Activated naive CD8-positive, alpha-beta T cell treated with anti-CD3 and anti-CD28 coated beads, Interleukin-2, amount 10 ng/mL, durations not matched to agents 7 days and 5 days (primary cell): ENCODE measurements at regions not wholly inside any gene's neighbourhood (a gene's known extent, or its start where the extent isn't known, plus 50 kb on each side); places are given as distances from the start of the nearest gene placed in this dataset.

Source experiments
- ATAC-seq: fragments of 150-1000 bp; cut with Tn5 transposase; one replicate; pipeline ENCODE4 v1.10.0; 2021; ENCODE audit warnings: low read depth, moderate library complexity
- POLR2A ChIA-PET: fragments of 350-600 bp; sonication (Branson Sonifier 250); formaldehyde crosslinking; loops from one replicate; lab custom pipeline; 2021; ENCODE audit warnings: antibody characterized with exemption; lab: Charles Lee
- DNase-seq: peaks from one replicate; pipeline ENCODE4 v3.0.0; 2021
- H3K27ac Mint-ChIP-seq: one replicate; pipeline ENCODE4 v1.8.0; 2022; ENCODE audit warnings: mild to moderate bottlenecking, mixed read lengths
- H3K27me3 Mint-ChIP-seq: one replicate; pipeline ENCODE4 v1.8.0; 2022; ENCODE audit warnings: mild to moderate bottlenecking, moderate library complexity, mixed read lengths
- H3K36me3 Mint-ChIP-seq: one replicate; pipeline ENCODE4 v1.8.0; 2021; ENCODE audit warnings: mild to moderate bottlenecking, mixed read lengths
- H3K4me1 Mint-ChIP-seq: one replicate; pipeline ENCODE4 v1.8.0; 2021; ENCODE audit warnings: mixed read lengths
- H3K4me3 Mint-ChIP-seq: one replicate; pipeline ENCODE4 v1.8.0; 2022; ENCODE audit warnings: mild to moderate bottlenecking, moderate library complexity, mixed read lengths
- H3K9me3 Mint-ChIP-seq: one replicate; pipeline ENCODE4 v1.8.0; 2021; ENCODE audit warnings: mixed read lengths

GRCh38 chr1:56215086-56215485 is 364.3 kb downstream of the PLPP3 start:
- Mint-ChIP-seq H3K27me3 (no peaks in the 10 kb centered on the region), H3K36me3 (no peaks in the 10 kb centered on the region), H3K4me1 (no peaks in the 10 kb centered on the region), H3K27ac (no peak overlapping the region), H3K9me3 (no peaks in the 10 kb centered on the region), H3K4me3 (no peak overlapping the region)
- POLR2A ChIA-PET: no interaction called here
- DNase-seq: no peak
- no peak for ATAC-seq

GRCh38 chr1:56213068-56213467 is 366.3 kb downstream of the PLPP3 start:
- Mint-ChIP-seq H3K4me3 (no peak overlapping the region), H3K9me3 (no peaks in the 10 kb centered on the region), H3K36me3 (no peaks in the 10 kb centered on the region), H3K4me1 (no peaks in the 10 kb centered on the region), H3K27ac (no peak overlapping the region), H3K27me3 (no peaks in the 10 kb centered on the region)
- ATAC-seq (no peak), DNase-seq (no peak)
- POLR2A ChIA-PET: no interaction called here

DNA sequence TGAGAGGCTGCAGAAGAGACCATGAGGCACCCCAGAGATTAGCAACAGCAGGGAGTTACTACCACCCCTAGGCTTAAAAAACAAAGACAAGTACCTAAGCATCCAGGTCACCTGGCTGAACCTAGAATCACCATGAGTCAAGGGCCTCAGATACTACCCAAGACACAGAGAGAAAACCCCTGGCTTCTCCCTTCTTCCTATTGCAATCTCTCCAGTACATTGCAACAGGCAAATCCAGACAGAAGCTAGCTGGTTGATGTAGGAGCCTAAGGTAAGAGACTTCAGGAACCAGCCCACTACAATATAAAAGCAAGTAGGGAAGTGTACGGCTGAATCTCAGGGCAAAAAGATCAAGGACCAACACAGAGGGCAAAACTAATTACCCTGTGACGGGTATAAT is 367.2 kb downstream of the PLPP3 start:
- POLR2A ChIA-PET: no interaction called here
- no peak for DNase-seq
- Mint-ChIP-seq H3K4me1 (no peaks in the 10 kb centered on the region), H3K36me3 (no peaks in the 10 kb centered on the region), H3K27me3 (no peaks in the 10 kb centered on the region), H3K27ac (no peak overlapping the region), H3K4me3 (no peak overlapping the region), H3K9me3 (no peaks in the 10 kb centered on the region)
- no peak for ATAC-seq

- Mint-ChIP-seq H3K9me3 (no peaks in the 10 kb centered on the region), H3K27ac (no peak overlapping the region), H3K36me3 (no peaks in the 10 kb centered on the region), H3K4me1 (no peaks in the 10 kb centered on the region), H3K4me3 (no peak overlapping the region), H3K27me3 (no peaks in the 10 kb centered on the region)
- POLR2A ChIA-PET: no interaction called here
- ATAC-seq (no peak), DNase-seq (no peak)
These were observed 373.0 kb downstream of the PLPP3 start for GRCh38 chr1:56206391-56206790.

GRCh38 chr1:56204206-56204605 is 375.2 kb downstream of the PLPP3 start:
- DNase-seq (no peak), ATAC-seq (no peak)
- H3K4me1 Mint-ChIP-seq: no peaks in the 10 kb centered on the region
- no peaks in the 10 kb centered on the region for H3K36me3 Mint-ChIP-seq
- H3K9me3 Mint-ChIP-seq: no peaks in the 10 kb centered on the region
- POLR2A ChIA-PET: no interaction called here
- no peak overlapping the region for H3K27ac Mint-ChIP-seq
- no peaks in the 10 kb centered on the region for H3K27me3 Mint-ChIP-seq
- no peak overlapping the region for H3K4me3 Mint-ChIP-seq

DNA sequence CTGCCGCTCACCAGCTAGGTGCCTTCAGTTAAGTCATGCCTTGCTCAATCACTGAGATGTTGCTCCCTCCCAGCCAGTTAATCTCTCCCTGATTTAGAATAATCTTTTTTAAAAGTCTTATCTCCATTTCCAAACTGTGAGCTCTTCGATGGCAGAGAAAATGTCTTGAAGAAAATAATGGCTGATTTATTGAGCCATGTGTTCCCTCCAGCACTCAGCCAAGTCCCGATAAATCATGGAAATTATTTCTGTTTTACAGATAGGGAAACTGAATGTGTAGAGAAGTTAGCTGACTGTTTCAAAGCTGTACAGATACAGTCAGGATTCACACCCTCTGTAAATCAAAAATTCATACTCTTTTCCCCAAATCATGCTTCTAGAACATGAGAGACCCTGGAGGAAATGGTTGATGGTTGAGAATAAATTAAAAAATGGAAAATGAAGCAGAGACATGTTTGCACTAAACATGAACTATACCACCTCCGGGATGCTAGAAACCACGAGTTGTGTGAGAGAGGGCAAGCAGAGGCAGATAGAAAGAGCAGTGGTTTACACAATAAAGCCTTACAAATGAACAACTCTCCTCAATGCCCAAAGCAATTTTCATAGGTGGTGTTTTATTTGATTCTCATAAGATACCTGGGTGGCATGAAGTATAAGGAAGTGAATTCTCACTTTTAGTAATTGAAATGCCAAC is 376.4 kb downstream of the PLPP3 start:
- Mint-ChIP-seq H3K36me3 (no peaks in the 10 kb centered on the region), H3K27me3 (no peaks in the 10 kb centered on the region), H3K9me3 (no peaks in the 10 kb centered on the region), H3K4me3 (no peak overlapping the region), H3K27ac (no peak overlapping the region), H3K4me1 (no peaks in the 10 kb centered on the region)
- DNase-seq (no peak), ATAC-seq (no peak)
- POLR2A ChIA-PET: no interaction called here

- ATAC-seq: no peak
- no peak for DNase-seq
- no peaks in the 10 kb centered on the region for H3K27me3 Mint-ChIP-seq
- POLR2A ChIA-PET: no interaction called here
- no peak overlapping the region for H3K4me3 Mint-ChIP-seq
- H3K36me3 Mint-ChIP-seq: no peaks in the 10 kb centered on the region
- no peaks in the 10 kb centered on the region for H3K9me3 Mint-ChIP-seq
- no peak overlapping the region for H3K27ac Mint-ChIP-seq
- no peaks in the 10 kb centered on the region for H3K4me1 Mint-ChIP-seq
These were observed 377.2 kb downstream of the PLPP3 start for GRCh38 chr1:56202186-56202585.

DNA sequence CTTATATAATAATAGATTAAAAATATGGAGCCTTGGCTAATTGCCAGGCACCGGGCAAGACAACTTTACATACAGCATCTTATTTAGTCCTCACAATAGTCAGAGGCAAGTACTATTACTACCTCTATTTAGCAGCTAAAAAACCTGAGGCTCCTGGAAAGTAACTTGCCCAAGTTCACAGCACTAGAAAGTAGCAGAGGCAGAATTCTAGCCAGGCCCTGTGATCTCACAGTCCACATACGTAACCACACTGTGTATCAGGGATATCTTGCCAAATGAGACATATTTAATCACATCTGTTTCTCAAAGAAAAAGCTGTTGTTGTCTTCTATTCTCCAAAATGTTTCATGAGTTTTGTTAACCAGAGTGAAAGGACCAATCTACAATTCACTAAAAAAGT is 378.5 kb downstream of the PLPP3 start:
- Mint-ChIP-seq H3K27ac (no peak overlapping the region), H3K4me1 (no peaks in the 10 kb centered on the region), H3K9me3 (no peaks in the 10 kb centered on the region), H3K4me3 (no peak overlapping the region), H3K36me3 (no peaks in the 10 kb centered on the region), H3K27me3 (no peaks in the 10 kb centered on the region)
- DNase-seq (no peak), ATAC-seq (no peak)
- POLR2A ChIA-PET: no interaction called here

- POLR2A ChIA-PET: no interaction called here
- Mint-ChIP-seq H3K4me3 (no peak overlapping the region), H3K27me3 (no peaks in the 10 kb centered on the region), H3K9me3 (no peaks in the 10 kb centered on the region), H3K36me3 (no peaks in the 10 kb centered on the region), H3K27ac (no peak overlapping the region), H3K4me1 (no peaks in the 10 kb centered on the region)
- ATAC-seq (no peak), DNase-seq (no peak)
These were observed 378.9 kb downstream of the PLPP3 start for GRCh38 chr1:56200442-56200841.

- Mint-ChIP-seq H3K27ac (no peak overlapping the region), H3K4me1 (no peaks in the 10 kb centered on the region), H3K27me3 (no peaks in the 10 kb centered on the region), H3K4me3 (no peak overlapping the region), H3K36me3 (no peaks in the 10 kb centered on the region), H3K9me3 (no peaks in the 10 kb centered on the region)
- POLR2A ChIA-PET: no interaction called here
- no peak for DNase-seq
- no peak for ATAC-seq
These were observed 379.4 kb downstream of the PLPP3 start for GRCh38 chr1:56199956-56200355.

GRCh38 chr1:56199061-56199460 is 380.3 kb downstream of the PLPP3 start:
- H3K36me3 Mint-ChIP-seq: no peaks in the 10 kb centered on the region

GRCh38 chr1:56197946-56198345 is 381.4 kb downstream of the PLPP3 start:
- Mint-ChIP-seq H3K9me3 (no peaks in the 10 kb centered on the region), H3K27ac (no peak overlapping the region), H3K36me3 (no peaks in the 10 kb centered on the region), H3K4me1 (no peaks in the 10 kb centered on the region), H3K4me3 (no peak overlapping the region), H3K27me3 (no peaks in the 10 kb centered on the region)
- POLR2A ChIA-PET: no interaction called here
- DNase-seq (no peak), ATAC-seq (no peak)

More at GRCh38 chr1:56199061-56199460, 380.3 kb downstream of the PLPP3 start:
- ATAC-seq: no peak
- no peaks in the 10 kb centered on the region for H3K4me1 Mint-ChIP-seq
- no peak overlapping the region for H3K27ac Mint-ChIP-seq
- no peaks in the 10 kb centered on the region for H3K27me3 Mint-ChIP-seq
- POLR2A ChIA-PET: no interaction called here
- no peaks in the 10 kb centered on the region for H3K9me3 Mint-ChIP-seq
- DNase-seq: no peak
- H3K4me3 Mint-ChIP-seq: no peak overlapping the region

DNA sequence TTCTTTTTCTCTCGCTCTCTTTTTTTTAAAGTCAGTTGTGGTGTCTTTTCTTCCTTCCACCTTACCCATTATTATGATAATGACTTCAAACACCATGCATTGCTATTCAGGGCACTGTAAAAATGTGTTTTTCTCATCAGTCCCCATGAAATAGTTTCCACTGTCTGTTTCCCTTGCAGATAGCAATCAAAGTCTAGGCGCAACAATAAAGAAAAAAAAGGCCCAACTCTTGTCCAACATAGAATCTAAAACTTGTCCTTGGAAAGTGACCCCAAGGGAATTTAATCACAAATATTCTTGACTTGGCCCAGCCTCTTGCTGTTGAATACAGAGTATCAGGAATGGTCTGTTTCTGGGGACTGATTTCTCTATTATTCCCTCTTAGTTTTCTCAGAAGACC is 382.5 kb downstream of the PLPP3 start:
- H3K9me3 Mint-ChIP-seq: no peaks in the 10 kb centered on the region
- no peak for DNase-seq
- H3K4me1 Mint-ChIP-seq: no peaks in the 10 kb centered on the region
- H3K27ac Mint-ChIP-seq: no peak overlapping the region
- H3K27me3 Mint-ChIP-seq: no peaks in the 10 kb centered on the region
- ATAC-seq: no peak
- no peak overlapping the region for H3K4me3 Mint-ChIP-seq
- POLR2A ChIA-PET: no interaction called here
- H3K36me3 Mint-ChIP-seq: no peaks in the 10 kb centered on the region

DNA sequence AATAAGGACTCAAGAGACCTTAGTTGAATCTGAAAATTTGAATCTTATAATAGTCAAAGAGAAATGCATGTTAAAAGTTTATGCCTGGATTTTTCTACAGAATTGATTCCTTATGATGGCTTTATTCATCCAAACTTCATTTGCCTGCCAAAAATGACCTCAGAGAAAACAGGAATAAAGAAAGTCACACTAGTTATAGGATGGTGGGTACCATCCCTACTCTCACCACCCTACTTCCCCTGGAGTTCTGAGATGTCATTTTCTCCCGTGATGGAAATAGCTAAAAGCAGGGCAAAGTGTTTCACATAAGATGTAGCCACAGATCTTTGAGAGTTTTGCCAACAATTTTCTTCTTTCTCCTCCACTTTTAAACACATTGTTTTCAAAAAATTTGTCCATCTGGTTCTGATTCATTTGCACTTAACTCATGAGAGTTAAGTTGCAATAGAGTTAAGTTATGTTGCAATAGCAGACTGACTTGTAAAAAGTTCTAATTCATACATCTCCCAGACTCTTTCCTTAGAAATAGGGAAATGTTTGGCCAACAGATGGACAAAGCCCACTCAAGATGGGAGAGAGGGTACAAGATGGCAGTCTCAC is 384.6 kb downstream of the PLPP3 start:
- Mint-ChIP-seq H3K9me3 (no peaks in the 10 kb centered on the region), H3K36me3 (no peaks in the 10 kb centered on the region), H3K27me3 (no peaks in the 10 kb centered on the region), H3K4me1 (no peaks in the 10 kb centered on the region), H3K4me3 (no peak overlapping the region), H3K27ac (no peak overlapping the region)
- no peak for DNase-seq
- POLR2A ChIA-PET: no interaction called here
- ATAC-seq: no peak
